Sigmoid colon (tissue), 3 donors: ENCODE measurements at regions not wholly inside any gene's neighbourhood (a gene's known extent, or its start where the extent isn't known, plus 50 kb on each side); places are given as distances from the start of the nearest gene placed in this dataset.

ENCODE experiments used
- CTCF ChIP-seq, 4 experiments: fragments of 450-650 bp in 3 of 4; fragments of 200-600 bp in 1 of 4; IDR thresholded peaks; one replicate each; pipeline ENCODE4 v1.5.1; 2016 to 2019; ENCODE audit warnings: antibody characterized with exemption in 4 of 4, mild to moderate bottlenecking in 3 of 4, moderate library complexity in 2 of 4
- POLR2A ChIP-seq, 2 donors: fragments of 450-650 bp; IDR thresholded peaks; one replicate each; pipeline ENCODE4 v1.6.1; 2016; ENCODE audit warnings: antibody characterized with exemption in 2 of 2, mild to moderate bottlenecking in 2 of 2, moderate library complexity in 2 of 2

DNA sequence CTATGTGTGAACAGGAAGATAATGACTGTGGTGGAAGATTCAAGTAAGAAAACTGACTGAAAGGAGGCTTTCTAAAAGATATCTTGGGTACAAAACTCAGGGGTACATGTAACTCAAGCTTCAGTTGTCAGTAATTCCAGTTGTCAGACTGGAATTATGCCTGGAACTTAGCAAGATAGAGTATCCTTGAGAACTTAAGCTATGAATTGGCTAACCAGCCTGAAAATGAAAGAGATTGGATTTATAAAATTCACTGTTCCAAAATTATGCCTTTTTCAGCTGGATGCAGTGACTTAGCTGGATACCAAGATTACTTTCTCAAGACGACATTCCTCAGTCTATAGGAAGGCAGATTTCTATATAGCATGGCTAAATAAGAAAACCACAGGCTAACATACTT lies 221.9 kb upstream of the ZBTB20 start:
- TF ChIP-seq CTCF (IDR thresholded peaks at IDR 0.05) (no peak), POLR2A (IDR thresholded peaks at IDR 0.05) (no peak)
